Keratinocyte (primary cell): ENCODE measurements at regions not wholly inside any gene's neighbourhood (a gene's known extent, or its start where the extent isn't known, plus 50 kb on each side); places are given as distances from the start of the nearest gene placed in this dataset.

Experiments used
- DNase-seq: peaks from one replicate; pipeline ENCODE4 v3.0.0-alpha.2; 2011; ENCODE audit warnings: low read depth, missing footprints, low spot score
- FAIRE-seq: peaks from 2 replicates; lab custom pipeline; 2011; peaks lifted over from hg19 to GRCh38; lab: Jason Lieb, UNC
- H2AFZ ChIP-seq: 2 replicates; pipeline ENCODE4 v1.6.0; 2012; ENCODE audit warnings: low read length, control low read depth, inconsistent platforms; ENCODE audit not compliant: control insufficient read depth
- H3K27ac ChIP-seq: 2 replicates; pipeline ENCODE4 v1.5.1; 2011; ENCODE audit warnings: low read length; ENCODE audit not compliant: control insufficient read depth, insufficient read depth
- H3K27me3 ChIP-seq: 3 replicates; pipeline ENCODE4 v1.6.0; 2011; ENCODE audit warnings: low read length; ENCODE audit not compliant: control insufficient read depth, insufficient read depth; ENCODE audit errors: extremely low read depth
- H3K36me3 ChIP-seq, 2 experiments: 2 replicates in 1 of 2; 3 replicates in 1 of 2; pipeline ENCODE4 v1.5.1; 2011; ENCODE audit warnings: low read length in 2 of 2, mild to moderate bottlenecking in 1 of 2; ENCODE audit not compliant: control insufficient read depth in 2 of 2, insufficient read depth in 2 of 2; ENCODE audit errors: extremely low read depth in 1 of 2
- H3K4me1 ChIP-seq: 3 replicates; pipeline ENCODE4 v1.5.1; 2011; ENCODE audit warnings: low read length; ENCODE audit not compliant: control insufficient read depth, insufficient read depth; ENCODE audit errors: extremely low read depth
- H3K4me2 ChIP-seq: 3 replicates; pipeline ENCODE4 v1.6.0; 2011; ENCODE audit warnings: low read depth, low read length; ENCODE audit not compliant: control insufficient read depth, insufficient read depth; ENCODE audit errors: extremely low read depth
- H3K4me3 ChIP-seq, 3 experiments: fragments of 200-600 bp in 1 of 3; sonication (generic) in 1 of 3; 2 replicates in 2 of 3; 3 replicates in 1 of 3; pipeline ENCODE4 v1.5.1; 2011 to 2016; ENCODE audit warnings: low read length in 3 of 3, mild to moderate bottlenecking in 3 of 3, control low read depth in 2 of 3, inconsistent platforms in 1 of 3, low read depth in 1 of 3, mixed read lengths in 1 of 3, mixed run types in 1 of 3, moderate library complexity in 1 of 3; ENCODE audit not compliant: control insufficient read depth in 2 of 3, insufficient read depth in 2 of 3; ENCODE audit errors: extremely low read depth in 1 of 3
- H3K79me2 ChIP-seq: 2 replicates; pipeline ENCODE4 v1.6.0; 2012; ENCODE audit warnings: low read length; ENCODE audit not compliant: control insufficient read depth, insufficient read depth
- H3K9ac ChIP-seq: 3 replicates; pipeline ENCODE4 v1.6.0; 2011; ENCODE audit warnings: low read length; ENCODE audit not compliant: control insufficient read depth, insufficient read depth; ENCODE audit errors: extremely low read depth
- H3K9me1 ChIP-seq: 3 replicates; pipeline ENCODE4 v1.6.0; 2011; ENCODE audit warnings: low read length; ENCODE audit not compliant: control insufficient read depth, insufficient read depth; ENCODE audit errors: extremely low read depth
- H3K9me3 ChIP-seq: 2 replicates; pipeline ENCODE4 v1.5.1; 2012; ENCODE audit warnings: low read depth, low read length; ENCODE audit not compliant: control insufficient read depth
- H4K20me1 ChIP-seq: 3 replicates; pipeline ENCODE4 v1.6.0; 2011; ENCODE audit warnings: low read length; ENCODE audit not compliant: control insufficient read depth, insufficient read depth; ENCODE audit errors: extremely low read depth
- EZH2 ChIP-seq: IDR thresholded peaks from one replicate; pipeline ENCODE4 v1.6.1; 2012; ENCODE audit warnings: inconsistent platforms, mild to moderate bottlenecking, low read length, moderate library complexity
- dilution Hi-C: fragments of 300-500 bp; cut with MboI; formaldehyde crosslinking; loops from one replicate; pipeline ENCODE4 v1.7.0; 2020; ENCODE audit warnings: low sequenced_read_pairs; ENCODE audit not compliant: extremely low pct_ligation_motif_present
- TF ChIP-seq, protein P1 (sequence below), 3 experiments: IDR thresholded peaks in 1 of 3; conservative IDR thresholded peaks in 1 of 3; optimal IDR thresholded peaks in 1 of 3; 2 replicates in 2 of 3; 3 replicates in 1 of 3; pipeline versions ENCODE3 to v1.5.1; 2011; ENCODE audit warnings: low read length in 3 of 3, mild to moderate bottlenecking in 3 of 3, moderate library complexity in 2 of 3, control low read depth in 1 of 3, inconsistent platforms in 1 of 3; ENCODE audit not compliant: insufficient read depth in 2 of 3; ENCODE audit errors: extremely low read depth in 1 of 3

DNA sequence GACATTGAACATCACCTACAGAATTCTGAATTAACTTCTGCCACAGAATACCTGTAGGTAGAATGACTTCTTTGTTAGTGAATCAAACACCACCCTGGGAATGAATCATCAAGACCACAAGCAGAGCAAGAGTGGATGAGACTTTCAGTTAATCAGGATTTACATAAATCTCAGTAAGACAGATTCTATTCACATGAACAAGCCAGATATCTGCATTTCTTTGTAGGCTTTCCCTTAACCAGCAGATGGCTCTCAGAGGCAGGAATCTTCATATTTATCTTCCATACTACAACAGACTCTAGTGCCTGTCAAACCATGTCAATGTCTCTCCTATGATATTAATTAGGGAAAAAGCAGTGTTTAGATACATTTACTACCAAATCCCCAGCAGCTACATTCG, 412.1 kb downstream of the KLF12 start:
- Histone ChIP-seq H3K4me1 (peaks cover 19% of the 10 kb centered on the region), H3K27me3 (no peaks in the 10 kb centered on the region), H3K9ac (no peak overlapping the region), H3K9me3 (no peaks in the 10 kb centered on the region), H3K4me3 (no peak overlapping the region), H3K27ac (no peak overlapping the region), H3K79me2 (no peaks in the 10 kb centered on the region), H3K36me3 (no peaks in the 10 kb centered on the region), H3K9me1 (no peaks in the 10 kb centered on the region), H2AFZ (peak overlapping the region; percentile 52), H3K4me2 (peak overlapping the region; percentile 17), H4K20me1 (no peaks in the 10 kb centered on the region)
- FAIRE-seq (peak; percentile 51), DNase-seq (peak; percentile 62)
- TF ChIP-seq, protein P1, sequence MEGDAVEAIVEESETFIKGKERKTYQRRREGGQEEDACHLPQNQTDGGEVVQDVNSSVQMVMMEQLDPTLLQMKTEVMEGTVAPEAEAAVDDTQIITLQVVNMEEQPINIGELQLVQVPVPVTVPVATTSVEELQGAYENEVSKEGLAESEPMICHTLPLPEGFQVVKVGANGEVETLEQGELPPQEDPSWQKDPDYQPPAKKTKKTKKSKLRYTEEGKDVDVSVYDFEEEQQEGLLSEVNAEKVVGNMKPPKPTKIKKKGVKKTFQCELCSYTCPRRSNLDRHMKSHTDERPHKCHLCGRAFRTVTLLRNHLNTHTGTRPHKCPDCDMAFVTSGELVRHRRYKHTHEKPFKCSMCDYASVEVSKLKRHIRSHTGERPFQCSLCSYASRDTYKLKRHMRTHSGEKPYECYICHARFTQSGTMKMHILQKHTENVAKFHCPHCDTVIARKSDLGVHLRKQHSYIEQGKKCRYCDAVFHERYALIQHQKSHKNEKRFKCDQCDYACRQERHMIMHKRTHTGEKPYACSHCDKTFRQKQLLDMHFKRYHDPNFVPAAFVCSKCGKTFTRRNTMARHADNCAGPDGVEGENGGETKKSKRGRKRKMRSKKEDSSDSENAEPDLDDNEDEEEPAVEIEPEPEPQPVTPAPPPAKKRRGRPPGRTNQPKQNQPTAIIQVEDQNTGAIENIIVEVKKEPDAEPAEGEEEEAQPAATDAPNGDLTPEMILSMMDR (optimal IDR thresholded peaks at IDR 0.05 in 1 of 3, IDR thresholded peaks at IDR 0.05 in 1 of 3, conservative IDR thresholded peaks at IDR 0.05 in 1 of 3; ENCODE audit: extremely low read depth in 1 of 3, insufficient read depth in 2 of 3, low read length in 3 of 3), result peak in 2 of 3 experiments; percentile 36 to 53
- no peak for TF ChIP-seq EZH2
- dilution Hi-C loops, result no loop called here

DNA sequence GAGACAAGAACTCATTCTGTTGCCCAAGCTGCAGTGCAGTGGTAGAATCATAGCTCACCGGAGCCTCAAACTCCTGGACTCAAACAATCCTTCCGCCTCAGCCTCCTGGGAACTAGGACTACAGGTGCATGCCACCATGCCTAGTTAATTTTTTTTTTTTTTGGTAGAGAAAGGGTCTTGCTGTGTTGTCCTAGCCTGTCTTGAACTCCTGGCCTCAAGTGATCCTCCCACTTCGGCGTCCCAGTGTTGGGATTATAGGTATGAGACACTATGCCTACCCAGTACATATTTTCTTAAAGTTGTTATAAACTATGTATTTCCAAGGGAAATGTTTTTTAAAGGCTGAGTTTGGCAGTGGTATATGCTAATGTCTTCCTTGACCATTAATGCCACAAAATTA, 412.6 kb downstream of the KLF12 start:
- dilution Hi-C loops, result no loop called here
- H3K9ac ChIP-seq, result no peak overlapping the region
- H3K4me2 ChIP-seq, result peak overlapping the region; percentile 17

More for the DNA sequence above, 412.6 kb downstream of the KLF12 start:
- H2AFZ ChIP-seq, result no peak overlapping the region
- no peaks in the 10 kb centered on the region for H3K79me2 ChIP-seq
- H3K36me3 ChIP-seq, result no peaks in the 10 kb centered on the region
- H3K4me1 ChIP-seq, result peaks cover 19% of the 10 kb centered on the region
- H3K9me1 ChIP-seq, result no peaks in the 10 kb centered on the region
- FAIRE-seq (no peak), DNase-seq (no peak)
- TF ChIP-seq EZH2, result no peak
- TF ChIP-seq, protein P1 (optimal IDR thresholded peaks at IDR 0.05 in 1 of 3, IDR thresholded peaks at IDR 0.05 in 1 of 3, conservative IDR thresholded peaks at IDR 0.05 in 1 of 3; ENCODE audit: extremely low read depth in 1 of 3, insufficient read depth in 2 of 3, low read length in 3 of 3), result no peak
- no peaks in the 10 kb centered on the region for H3K27me3 ChIP-seq
- no peaks in the 10 kb centered on the region for H4K20me1 ChIP-seq
- H3K27ac ChIP-seq, result no peak overlapping the region
- H3K9me3 ChIP-seq, result no peaks in the 10 kb centered on the region
- no peak overlapping the region for H3K4me3 ChIP-seq
